HUES6 (cell line): ENCODE measurements at regions not wholly inside any gene's neighbourhood (a gene's known extent, or its start where the extent isn't known, plus 50 kb on each side); places are given as distances from the start of the nearest gene placed in this dataset.
"Not testable (repeated sequence)": the region's sequence is repeated elsewhere in the genome, so short reads cannot be mapped to it uniquely, and the experiment has no call there.

ENCODE experiments used
- H3K27ac ChIP-seq: 2 replicates; pipeline ENCODE4 v1.7.0; 2013; ENCODE audit warnings: low read depth, mild to moderate bottlenecking, low read length, inconsistent platforms
- H3K27me3 ChIP-seq: 2 replicates; pipeline ENCODE4 v1.6.1; 2013; ENCODE audit warnings: low read length; ENCODE audit not compliant: control insufficient read depth, insufficient read depth
- H3K36me3 ChIP-seq: 2 replicates; pipeline ENCODE4 v1.6.1; 2013; ENCODE audit warnings: low read length; ENCODE audit not compliant: control insufficient read depth, insufficient read depth
- H3K4me1 ChIP-seq: 2 replicates; pipeline ENCODE4 v1.6.1; 2013; ENCODE audit warnings: low read length; ENCODE audit not compliant: control insufficient read depth, insufficient read depth
- H3K4me3 ChIP-seq: 2 replicates; pipeline ENCODE4 v1.5.1; 2013; ENCODE audit warnings: low read depth, low read length
- H3K9ac ChIP-seq: one replicate; pipeline ENCODE4 v1.6.1; 2013; ENCODE audit warnings: mild to moderate bottlenecking, low read length
- H3K9me3 ChIP-seq: 2 replicates; pipeline ENCODE4 v1.6.1; 2013; ENCODE audit warnings: low read depth, low read length; ENCODE audit not compliant: control insufficient read depth, insufficient read depth

GRCh38 chr22:49458708-49459099 lies 369.0 kb downstream of the BRD1 start:
- Histone ChIP-seq H3K9ac (no peak overlapping the region), H3K36me3 (no peaks in the 10 kb centered on the region), H3K27ac (no peak overlapping the region), H3K27me3 (0 out of 2 replicates have a peak, but pooled peaks cover 6% of the 10 kb centered on the region), H3K4me3 (no peak overlapping the region), H3K4me1 (no peaks in the 10 kb centered on the region), H3K9me3 (no peaks in the 10 kb centered on the region)

GRCh38 chr22:49457946-49458707 lies 369.5 kb downstream of the BRD1 start:
- H3K36me3 ChIP-seq, result no peaks in the 10 kb centered on the region
- H3K9ac ChIP-seq, result no peak overlapping the region
- H3K27me3 ChIP-seq, result 0 out of 2 replicates have a peak, but pooled peaks cover 6% of the 10 kb centered on the region
- H3K4me1 ChIP-seq, result no peaks in the 10 kb centered on the region
- no peaks in the 10 kb centered on the region for H3K9me3 ChIP-seq
- H3K4me3 ChIP-seq, result no peak overlapping the region
- H3K27ac ChIP-seq, result no peak overlapping the region

GRCh38 chr22:49457146-49457545 lies 370.5 kb downstream of the BRD1 start:
- Histone ChIP-seq H3K27me3 (peaks cover 15% of the 10 kb centered on the region), H3K9me3 (no peaks in the 10 kb centered on the region), H3K4me1 (no peaks in the 10 kb centered on the region), H3K27ac (no peak overlapping the region), H3K36me3 (no peaks in the 10 kb centered on the region), H3K9ac (no peak overlapping the region), H3K4me3 (no peak overlapping the region)

- Histone ChIP-seq H3K4me3 (no peak overlapping the region), H3K36me3 (no peaks in the 10 kb centered on the region), H3K9ac (no peak overlapping the region), H3K27me3 (peaks cover 30% of the 10 kb centered on the region), H3K4me1 (peaks cover 8% of the 10 kb centered on the region), H3K9me3 (no peaks in the 10 kb centered on the region), H3K27ac (no peak overlapping the region)
These were observed 372.1 kb downstream of the BRD1 start for GRCh38 chr22:49455595-49455994.

- no peaks in the 10 kb centered on the region for H3K9me3 ChIP-seq
These were observed 372.9 kb downstream of the BRD1 start for GRCh38 chr22:49454726-49455125.

GRCh38 chr22:49453771-49454170 lies 373.9 kb downstream of the BRD1 start:
- no peaks in the 10 kb centered on the region for H3K9me3 ChIP-seq
- H3K9ac ChIP-seq, result no peak overlapping the region
- H3K4me1 ChIP-seq, result peaks cover 23% of the 10 kb centered on the region

More at GRCh38 chr22:49454726-49455125, 372.9 kb downstream of the BRD1 start:
- H3K4me1 ChIP-seq, result peaks cover 13% of the 10 kb centered on the region
- no peak overlapping the region for H3K4me3 ChIP-seq
- no peak overlapping the region for H3K27ac ChIP-seq
- no peaks in the 10 kb centered on the region for H3K36me3 ChIP-seq
- H3K9ac ChIP-seq, result no peak overlapping the region
- H3K27me3 ChIP-seq, result peaks cover 33% of the 10 kb centered on the region

GRCh38 chr22:49453019-49453418 lies 374.7 kb downstream of the BRD1 start:
- H3K9me3 ChIP-seq, H3K36me3 ChIP-seq, H3K4me3 ChIP-seq, H3K9ac ChIP-seq, H3K27ac ChIP-seq: not testable (repeated sequence)
- Histone ChIP-seq H3K27me3 (peaks cover 45% of the 10 kb centered on the region), H3K4me1 (peaks cover 24% of the 10 kb centered on the region)

More at GRCh38 chr22:49453771-49454170, 373.9 kb downstream of the BRD1 start:
- H3K4me3 ChIP-seq, result no peak overlapping the region
- H3K27me3 ChIP-seq, result peaks cover 40% of the 10 kb centered on the region
- H3K36me3 ChIP-seq, result no peaks in the 10 kb centered on the region
- H3K27ac ChIP-seq, result no peak overlapping the region

GRCh38 chr22:49452362-49452946 lies 375.2 kb downstream of the BRD1 start:
- no peak overlapping the region for H3K4me3 ChIP-seq
- H3K9me3 ChIP-seq, result no peaks in the 10 kb centered on the region
- no peak overlapping the region for H3K9ac ChIP-seq
- H3K27me3 ChIP-seq, result peaks cover 45% of the 10 kb centered on the region
- peaks cover 24% of the 10 kb centered on the region for H3K4me1 ChIP-seq
- no peaks in the 10 kb centered on the region for H3K36me3 ChIP-seq
- H3K27ac ChIP-seq, result no peak overlapping the region

GRCh38 chr22:49451070-49451840 lies 376.4 kb downstream of the BRD1 start:
- Histone ChIP-seq H3K4me3 (peak overlapping the region; percentile 48), H3K4me1 (peaks cover 24% of the 10 kb centered on the region), H3K27me3 (peaks cover 45% of the 10 kb centered on the region), H3K36me3 (no peaks in the 10 kb centered on the region), H3K27ac (no peak overlapping the region), H3K9me3 (no peaks in the 10 kb centered on the region), H3K9ac (peak overlapping the region; percentile 21)

GRCh38 chr22:49450498-49450897 lies 377.2 kb downstream of the BRD1 start:
- Histone ChIP-seq H3K36me3 (no peaks in the 10 kb centered on the region), H3K9ac (peak overlapping the region; percentile 14), H3K27ac (no peak overlapping the region), H3K9me3 (no peaks in the 10 kb centered on the region), H3K4me1 (peaks cover 24% of the 10 kb centered on the region), H3K27me3 (peaks cover 45% of the 10 kb centered on the region), H3K4me3 (peak overlapping the region; percentile 48)
